HG02588 (cell line): ENCODE measurements at regions not wholly inside any gene's neighbourhood (a gene's known extent, or its start where the extent isn't known, plus 50 kb on each side); places are given as distances from the start of the nearest gene placed in this dataset.
"Not testable (repeated sequence)": the region's sequence is repeated elsewhere in the genome, so short reads cannot be mapped to it uniquely, and the experiment has no call there.

Experiments used
- ATAC-seq: cut with Tn5 transposase; IDR thresholded peaks from one replicate; pipeline ENCODE4 v1.9.1; 2021; ENCODE audit warnings: mild to moderate bottlenecking, moderate library complexity; ENCODE audit not compliant: unreplicated experiment

- no peak for ATAC-seq
Observed at GRCh38 chr14:40413136-40413535, 980.9 kb upstream of the FBXO33 start.

DNA sequence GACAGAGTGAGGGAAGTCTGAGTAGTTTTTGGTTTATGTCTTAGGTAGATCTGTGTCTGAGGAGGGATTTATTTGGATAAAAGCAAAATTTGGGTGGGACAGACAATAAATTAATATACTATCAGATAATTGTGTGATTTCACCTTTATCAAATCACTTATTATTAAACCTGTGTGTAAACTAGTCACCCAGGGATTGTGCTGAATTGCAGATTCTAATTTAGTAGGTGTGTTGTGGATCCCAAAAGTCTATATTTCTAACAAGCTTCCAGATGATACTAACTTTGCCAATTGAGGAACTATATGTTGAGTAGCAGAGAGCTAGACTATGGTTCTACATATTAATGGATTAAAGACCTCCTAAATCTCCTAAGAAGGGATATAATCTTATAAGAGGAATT is 978.5 kb upstream of the FBXO33 start:
- ATAC-seq: no peak

- no peak for ATAC-seq
Observed at GRCh38 chr14:40402957-40403356, 970.7 kb upstream of the FBXO33 start.

DNA sequence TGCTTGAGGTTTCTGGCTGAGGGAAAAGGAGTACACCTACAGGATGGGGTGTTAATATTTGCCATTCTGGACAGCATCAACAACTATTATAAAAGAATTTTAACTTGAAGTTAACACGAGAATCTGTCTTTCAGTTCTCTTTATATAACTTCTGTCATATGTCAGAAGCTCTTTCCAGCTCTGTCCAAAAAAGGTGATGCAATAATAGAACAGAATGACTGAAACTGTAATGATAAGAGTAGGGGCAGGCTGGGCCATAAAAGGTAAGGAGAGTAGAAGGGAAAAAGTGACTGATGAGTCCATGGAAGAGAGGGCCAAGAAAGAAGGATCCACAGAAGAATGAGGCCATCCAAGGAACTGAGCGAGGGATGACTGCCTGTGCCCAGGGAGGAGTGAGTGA is 966.7 kb upstream of the FBXO33 start:
- ATAC-seq: no peak

DNA sequence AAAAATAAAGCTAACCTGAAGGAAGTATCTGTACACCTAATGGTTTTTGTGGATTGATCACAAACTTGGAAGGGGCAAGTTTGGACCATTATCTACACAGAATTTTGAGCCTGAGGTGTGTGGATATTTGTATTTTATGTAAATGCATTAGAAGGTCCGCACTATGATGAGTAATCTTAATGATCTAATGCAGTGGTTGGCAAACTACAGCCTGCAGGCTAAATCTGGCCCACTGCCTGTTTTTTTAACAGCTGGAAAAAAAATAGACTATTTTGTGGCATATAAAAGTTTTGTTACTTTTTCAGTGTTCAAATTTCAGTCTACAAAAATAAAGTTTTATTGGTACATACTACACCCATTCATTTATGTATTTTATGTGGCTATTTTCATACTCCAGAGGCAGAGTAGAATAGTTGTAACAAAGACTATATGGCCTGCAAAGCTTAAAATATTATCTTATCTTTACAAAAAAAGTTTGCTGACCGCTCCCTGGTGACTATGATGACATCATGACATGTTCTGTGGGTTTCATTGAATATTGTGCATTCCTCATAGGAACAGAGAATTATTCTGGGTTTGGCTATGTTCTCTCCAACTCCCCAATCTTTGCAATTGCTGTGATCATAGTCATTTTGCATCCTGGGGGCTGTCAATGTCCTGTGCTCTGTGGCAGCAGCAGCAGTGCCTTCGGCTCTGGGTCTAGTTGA is 962.6 kb upstream of the FBXO33 start:
- no peak for ATAC-seq

- ATAC-seq: no peak
Observed at GRCh38 chr14:40393143-40393542, 960.9 kb upstream of the FBXO33 start.

DNA sequence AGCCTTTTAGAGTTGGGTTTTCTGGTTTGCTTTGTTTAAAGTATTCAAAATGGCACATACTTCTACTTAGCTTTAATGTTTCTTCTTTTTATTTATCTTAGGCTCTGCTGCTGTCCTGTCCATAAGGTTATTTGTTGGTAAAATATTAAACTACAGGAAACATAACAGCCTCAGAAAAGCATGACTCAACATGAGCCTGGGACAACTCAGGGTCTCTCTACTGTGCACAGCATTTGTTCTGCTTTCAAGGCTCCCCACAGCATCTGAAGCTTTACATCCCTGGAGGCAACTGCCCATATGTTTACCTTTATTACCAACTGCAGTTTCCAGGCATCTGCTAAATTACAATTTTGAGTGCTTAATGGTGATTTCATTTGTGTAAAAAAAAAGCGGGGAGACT is 954.2 kb upstream of the FBXO33 start:
- ATAC-seq: no peak

DNA sequence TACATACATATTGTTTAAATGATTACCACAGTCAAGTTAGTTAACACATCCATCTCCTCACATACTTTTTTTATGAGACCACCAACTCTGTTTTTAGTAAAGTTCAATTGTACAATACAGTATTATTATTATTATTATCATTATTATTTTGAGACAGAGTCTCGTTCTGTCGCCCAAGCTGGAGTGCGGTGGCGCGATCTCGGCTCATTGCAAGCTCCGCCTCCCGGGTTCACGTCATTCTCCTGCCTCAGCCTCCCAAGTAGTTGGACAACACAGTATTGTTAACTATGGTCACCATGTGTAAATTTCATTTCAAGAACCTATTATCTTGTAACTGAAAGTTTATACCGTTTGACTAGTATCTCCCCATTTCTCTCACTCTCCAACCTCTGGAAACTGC is 942.0 kb upstream of the FBXO33 start:
- ATAC-seq: no peak

DNA sequence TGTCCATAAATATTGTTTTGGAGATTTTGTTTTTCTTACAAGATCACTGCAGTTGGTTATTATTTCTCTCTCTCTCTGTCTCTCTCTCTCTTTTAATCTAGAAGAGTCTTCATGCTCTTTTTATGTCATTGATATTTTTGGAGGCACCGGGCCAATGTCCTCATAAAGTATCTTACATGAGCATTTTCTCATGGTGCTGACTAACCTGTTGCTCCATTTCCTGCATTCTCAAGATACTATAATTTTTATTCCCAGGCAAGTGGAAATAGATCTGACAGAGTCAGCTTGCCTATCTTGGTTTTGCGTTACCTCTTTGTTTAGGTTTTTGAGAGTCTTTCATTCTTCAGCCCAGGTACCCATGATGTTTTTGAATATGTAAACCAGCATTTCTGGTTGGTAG is 938.8 kb upstream of the FBXO33 start:
- no peak for ATAC-seq

DNA sequence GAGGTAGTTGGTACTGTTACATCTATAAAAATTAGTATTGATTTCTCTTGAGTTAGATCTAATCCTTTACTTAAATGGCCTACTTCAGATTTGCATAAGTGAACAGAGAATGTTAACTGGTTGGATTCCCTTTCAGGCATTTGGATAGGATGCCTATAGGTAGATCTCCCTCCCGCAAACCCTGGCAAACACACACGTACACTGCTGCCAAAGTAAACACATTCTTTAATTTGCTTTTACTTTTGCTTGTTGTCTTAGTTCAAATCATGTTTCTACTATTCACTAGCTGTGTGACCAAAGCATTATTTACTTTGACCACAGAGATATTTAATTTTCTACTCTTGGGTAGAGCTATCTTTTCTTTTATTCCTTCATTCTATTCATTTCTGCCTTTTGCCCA is 936.1 kb upstream of the FBXO33 start:
- ATAC-seq: no peak

- no peak for ATAC-seq
Observed at GRCh38 chr14:40367717-40368116, 935.5 kb upstream of the FBXO33 start.

- ATAC-seq: no peak
Observed at GRCh38 chr14:40365305-40365704, 933.1 kb upstream of the FBXO33 start.

GRCh38 chr14:40362856-40363255 is 930.6 kb upstream of the FBXO33 start:
- no peak for ATAC-seq

DNA sequence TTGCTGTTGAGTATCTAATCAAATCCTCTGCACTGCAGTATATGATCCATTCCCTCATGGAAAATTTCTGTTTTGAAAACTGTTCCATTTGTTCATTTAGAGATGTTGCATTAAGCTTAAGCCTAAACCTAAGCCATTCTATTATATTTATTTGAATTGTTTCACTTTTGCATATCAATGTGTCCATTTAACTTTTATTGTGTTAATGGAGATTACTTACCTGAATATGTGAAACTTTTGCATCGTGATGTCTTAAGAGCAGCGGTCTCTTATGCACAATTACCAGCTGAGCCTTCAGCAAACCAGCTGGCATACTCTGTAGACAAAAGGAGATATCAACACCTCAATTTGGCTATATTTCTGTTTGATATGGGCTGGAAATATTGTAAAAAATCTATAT is 922.5 kb upstream of the FBXO33 start:
- no peak for ATAC-seq

GRCh38 chr14:40348104-40348503 is 915.9 kb upstream of the FBXO33 start:
- ATAC-seq: not testable (repeated sequence)

DNA sequence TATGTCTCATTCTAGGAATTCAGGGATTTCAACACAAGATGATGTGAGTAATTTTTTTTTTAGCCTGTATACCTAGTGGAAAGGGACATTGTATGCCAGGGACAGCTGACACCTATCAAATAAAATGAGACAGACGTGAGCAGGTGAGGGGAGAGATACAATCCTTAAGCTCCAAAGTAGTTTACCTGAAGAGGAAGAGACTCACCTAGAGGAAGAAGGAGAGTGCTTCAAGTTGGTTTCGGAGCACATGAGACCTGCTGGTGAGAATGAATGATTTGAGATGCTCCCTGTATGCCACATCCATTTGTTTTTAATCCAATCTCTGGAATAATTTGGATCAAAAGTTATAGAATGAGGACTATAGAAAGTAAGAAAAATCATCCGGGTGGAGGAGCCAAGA is 915.4 kb upstream of the FBXO33 start:
- ATAC-seq: no peak

- ATAC-seq: no peak
Observed at GRCh38 chr14:40346275-40346674, 914.0 kb upstream of the FBXO33 start.

DNA sequence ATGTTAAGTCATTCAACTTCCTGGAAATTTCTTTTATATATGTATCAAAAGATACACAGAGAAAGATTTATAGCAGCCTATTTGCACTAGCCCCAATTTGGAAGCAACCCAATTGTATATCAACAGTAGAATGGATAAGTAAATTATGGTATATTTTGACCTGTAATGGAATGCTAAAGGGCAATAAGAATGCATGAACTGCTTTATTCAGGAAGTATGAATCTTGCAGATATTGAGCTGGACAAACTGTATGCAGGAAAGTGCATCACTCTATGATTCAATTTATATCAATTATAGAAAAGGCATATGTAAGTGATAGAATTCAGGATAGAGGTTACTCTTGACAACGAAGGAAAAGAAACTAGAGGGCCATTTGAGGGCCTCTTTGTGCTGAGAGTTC is 913.1 kb upstream of the FBXO33 start:
- no peak for ATAC-seq

DNA sequence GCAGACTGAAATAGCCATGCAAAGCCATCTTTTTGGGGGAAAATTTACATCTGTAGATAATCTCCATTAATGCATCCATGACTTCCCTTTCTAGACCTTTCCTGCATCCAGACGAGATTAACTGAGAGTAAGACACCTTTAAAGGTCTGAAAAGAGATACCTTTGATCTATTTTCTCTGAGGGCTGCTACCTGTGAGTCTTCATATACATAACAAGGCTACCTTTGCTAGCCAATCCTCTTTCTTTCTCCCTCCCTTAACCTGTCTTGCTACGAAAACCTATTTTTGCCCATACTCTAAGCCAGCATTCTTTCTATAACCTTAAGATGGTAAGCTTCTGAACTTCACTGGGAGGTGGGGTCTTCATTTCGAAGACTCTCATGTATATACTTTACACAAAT is 908.5 kb upstream of the FBXO33 start:
- no peak for ATAC-seq

DNA sequence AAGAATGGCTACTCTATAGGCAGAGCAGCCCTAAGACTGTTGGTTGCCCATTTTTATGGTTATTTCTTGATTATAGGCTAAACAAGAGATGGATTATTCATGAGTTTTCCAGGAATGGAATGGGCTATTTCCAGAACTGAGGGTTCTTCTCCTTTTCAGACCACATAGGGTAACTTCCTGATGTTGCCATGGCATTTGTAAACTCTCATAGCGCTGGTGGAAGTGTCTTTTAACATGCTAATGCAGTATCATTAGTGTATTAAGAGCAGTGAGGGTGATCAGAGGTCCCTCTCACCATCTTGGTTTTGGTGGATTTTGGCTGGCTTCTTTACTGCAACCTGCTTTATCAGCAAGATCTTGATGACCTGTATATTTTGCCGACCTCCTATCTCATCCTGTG is 904.6 kb upstream of the FBXO33 start:
- ATAC-seq: no peak

DNA sequence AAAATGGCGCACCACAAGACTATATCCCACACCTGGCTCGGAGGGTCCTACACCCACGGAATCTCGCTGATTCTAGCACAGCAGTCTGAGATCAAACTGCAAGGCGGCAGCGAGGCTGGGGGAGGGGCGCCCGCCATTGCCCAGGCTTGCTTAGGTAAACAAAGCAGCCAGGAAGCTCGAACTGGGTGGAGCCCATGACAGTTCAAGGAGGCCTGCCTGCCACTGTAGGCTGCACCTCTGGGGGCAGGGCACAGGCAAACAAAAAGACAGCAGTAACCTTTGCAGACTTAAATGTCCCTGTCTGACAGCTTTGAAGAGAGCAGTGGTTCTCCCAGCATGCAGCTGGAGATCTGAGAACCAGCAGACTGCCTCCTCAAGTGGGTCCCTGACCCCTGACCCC is 894.3 kb upstream of the FBXO33 start:
- not testable (repeated sequence) for ATAC-seq

DNA sequence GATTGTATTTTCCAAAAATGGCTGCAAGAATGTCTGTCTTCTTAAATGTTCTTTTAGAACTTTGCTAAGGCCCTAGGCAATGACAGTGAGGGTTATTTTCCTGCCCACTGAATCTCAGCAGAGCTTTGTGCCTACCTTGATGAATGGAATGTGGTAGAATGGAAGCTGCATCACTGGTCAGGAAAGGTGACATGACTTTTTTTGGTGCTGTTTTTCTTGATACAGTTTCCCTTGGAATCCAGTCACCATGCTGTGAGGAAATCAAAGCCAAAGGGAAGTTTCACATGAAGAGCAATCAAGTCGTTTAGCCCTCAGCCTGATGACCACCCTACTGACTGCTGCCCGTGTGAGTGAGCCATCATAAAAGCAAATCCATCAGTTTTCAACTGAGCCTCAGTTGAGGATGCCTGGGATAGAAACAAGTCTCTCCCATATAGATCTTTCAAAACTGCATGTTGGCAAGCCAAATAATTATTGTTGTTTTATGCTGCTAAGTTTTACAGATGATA is 886.0 kb upstream of the FBXO33 start:
- ATAC-seq: no peak

- ATAC-seq: no peak
Observed at GRCh38 chr14:40317690-40318089, 885.5 kb upstream of the FBXO33 start.
